SK-N-SH (cell line): ENCODE measurements at regions not wholly inside any gene's neighbourhood (a gene's known extent, or its start where the extent isn't known, plus 50 kb on each side); places are given as distances from the start of the nearest gene placed in this dataset.

Experiments
- CHD2 ChIP-seq: fragments of 150-350 bp; IDR thresholded peaks from 2 replicates; pipeline ENCODE4 v1.6.1; 2018; ENCODE audit warnings: low read length; ENCODE audit not compliant: partially characterized antibody
- EZH2phosphoT487 ChIP-seq: fragments of 200-600 bp; sonication (generic); IDR thresholded peaks from 2 replicates; pipeline ENCODE4 v1.6.1; 2017; ENCODE audit warnings: low read depth, mixed run types, mild to moderate bottlenecking, antibody characterized with exemption, moderate library complexity, borderline replicate concordance
- FOXM1 ChIP-seq: IDR thresholded peaks from 2 replicates; pipeline ENCODE4 v1.4.0; 2012; ENCODE audit warnings: low read depth, mild to moderate bottlenecking
- GABPA ChIP-seq: IDR thresholded peaks from 2 replicates; pipeline ENCODE4 v1.4.0; 2012; ENCODE audit warnings: low read depth, mild to moderate bottlenecking
- JUND ChIP-seq: IDR thresholded peaks from 2 replicates; pipeline ENCODE4 v1.4.0; 2012
- POLR2AphosphoS5 ChIP-seq: IDR thresholded peaks from 2 replicates; pipeline ENCODE4 v1.6.1; 2012; ENCODE audit warnings: low read depth, low read length
- TAF1 ChIP-seq: IDR thresholded peaks from 2 replicates; pipeline ENCODE4 v1.6.1; 2012; ENCODE audit warnings: low read depth, mild to moderate bottlenecking, low read length, moderate library complexity, borderline replicate concordance
- TEAD4 ChIP-seq: IDR thresholded peaks from 2 replicates; pipeline ENCODE4 v1.4.0; 2012; ENCODE audit warnings: mild to moderate bottlenecking, borderline replicate concordance; ENCODE audit not compliant: insufficient read depth
- TF ChIP-seq, protein P1 (sequence below): fragments of 200-600 bp; sonication (generic); IDR thresholded peaks from 2 replicates; pipeline ENCODE4 v1.6.1; 2017; ENCODE audit warnings: antibody characterized with exemption, mild to moderate bottlenecking, moderate library complexity
- TF ChIP-seq, protein P2 (sequence below): IDR thresholded peaks from 2 replicates; pipeline ENCODE4 v1.6.1; 2012; ENCODE audit warnings: mild to moderate bottlenecking, low read depth, low read length, moderate library complexity
- TF ChIP-seq, protein P3 (sequence below): IDR thresholded peaks from 2 replicates; pipeline ENCODE4; 2012
- TF ChIP-seq, protein P4 (sequence below): fragments of 150-350 bp; IDR thresholded peaks from 2 replicates; pipeline ENCODE4 v1.6.1; 2016; ENCODE audit warnings: mild to moderate bottlenecking, low read depth, low read length

DNA sequence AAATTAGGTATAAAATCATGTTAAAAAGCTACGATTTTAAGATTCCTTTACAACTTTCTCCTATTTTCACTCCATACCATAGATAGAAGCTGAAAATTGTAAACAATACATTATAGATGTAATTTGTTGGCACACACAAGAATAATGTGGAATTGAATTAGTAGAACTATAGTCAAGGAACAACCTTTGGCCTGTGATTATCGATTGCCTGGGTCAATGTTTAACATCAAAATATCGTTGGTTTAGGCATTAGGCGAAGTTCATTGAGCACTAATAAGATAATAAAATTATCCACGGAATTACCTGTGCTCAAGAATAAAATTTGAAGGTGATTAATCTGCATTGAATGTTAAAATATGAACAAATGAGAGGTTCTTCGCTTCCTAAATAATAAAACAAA is 455.1 kb upstream of the ZP4 start:
- TF ChIP-seq GABPA, result no peak
- no peak for TF ChIP-seq TEAD4
- TF ChIP-seq, protein P1, sequence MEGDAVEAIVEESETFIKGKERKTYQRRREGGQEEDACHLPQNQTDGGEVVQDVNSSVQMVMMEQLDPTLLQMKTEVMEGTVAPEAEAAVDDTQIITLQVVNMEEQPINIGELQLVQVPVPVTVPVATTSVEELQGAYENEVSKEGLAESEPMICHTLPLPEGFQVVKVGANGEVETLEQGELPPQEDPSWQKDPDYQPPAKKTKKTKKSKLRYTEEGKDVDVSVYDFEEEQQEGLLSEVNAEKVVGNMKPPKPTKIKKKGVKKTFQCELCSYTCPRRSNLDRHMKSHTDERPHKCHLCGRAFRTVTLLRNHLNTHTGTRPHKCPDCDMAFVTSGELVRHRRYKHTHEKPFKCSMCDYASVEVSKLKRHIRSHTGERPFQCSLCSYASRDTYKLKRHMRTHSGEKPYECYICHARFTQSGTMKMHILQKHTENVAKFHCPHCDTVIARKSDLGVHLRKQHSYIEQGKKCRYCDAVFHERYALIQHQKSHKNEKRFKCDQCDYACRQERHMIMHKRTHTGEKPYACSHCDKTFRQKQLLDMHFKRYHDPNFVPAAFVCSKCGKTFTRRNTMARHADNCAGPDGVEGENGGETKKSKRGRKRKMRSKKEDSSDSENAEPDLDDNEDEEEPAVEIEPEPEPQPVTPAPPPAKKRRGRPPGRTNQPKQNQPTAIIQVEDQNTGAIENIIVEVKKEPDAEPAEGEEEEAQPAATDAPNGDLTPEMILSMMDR, result no peak
- TF ChIP-seq JUND, result no peak
- TF ChIP-seq FOXM1, result no peak
- TF ChIP-seq, protein P2, sequence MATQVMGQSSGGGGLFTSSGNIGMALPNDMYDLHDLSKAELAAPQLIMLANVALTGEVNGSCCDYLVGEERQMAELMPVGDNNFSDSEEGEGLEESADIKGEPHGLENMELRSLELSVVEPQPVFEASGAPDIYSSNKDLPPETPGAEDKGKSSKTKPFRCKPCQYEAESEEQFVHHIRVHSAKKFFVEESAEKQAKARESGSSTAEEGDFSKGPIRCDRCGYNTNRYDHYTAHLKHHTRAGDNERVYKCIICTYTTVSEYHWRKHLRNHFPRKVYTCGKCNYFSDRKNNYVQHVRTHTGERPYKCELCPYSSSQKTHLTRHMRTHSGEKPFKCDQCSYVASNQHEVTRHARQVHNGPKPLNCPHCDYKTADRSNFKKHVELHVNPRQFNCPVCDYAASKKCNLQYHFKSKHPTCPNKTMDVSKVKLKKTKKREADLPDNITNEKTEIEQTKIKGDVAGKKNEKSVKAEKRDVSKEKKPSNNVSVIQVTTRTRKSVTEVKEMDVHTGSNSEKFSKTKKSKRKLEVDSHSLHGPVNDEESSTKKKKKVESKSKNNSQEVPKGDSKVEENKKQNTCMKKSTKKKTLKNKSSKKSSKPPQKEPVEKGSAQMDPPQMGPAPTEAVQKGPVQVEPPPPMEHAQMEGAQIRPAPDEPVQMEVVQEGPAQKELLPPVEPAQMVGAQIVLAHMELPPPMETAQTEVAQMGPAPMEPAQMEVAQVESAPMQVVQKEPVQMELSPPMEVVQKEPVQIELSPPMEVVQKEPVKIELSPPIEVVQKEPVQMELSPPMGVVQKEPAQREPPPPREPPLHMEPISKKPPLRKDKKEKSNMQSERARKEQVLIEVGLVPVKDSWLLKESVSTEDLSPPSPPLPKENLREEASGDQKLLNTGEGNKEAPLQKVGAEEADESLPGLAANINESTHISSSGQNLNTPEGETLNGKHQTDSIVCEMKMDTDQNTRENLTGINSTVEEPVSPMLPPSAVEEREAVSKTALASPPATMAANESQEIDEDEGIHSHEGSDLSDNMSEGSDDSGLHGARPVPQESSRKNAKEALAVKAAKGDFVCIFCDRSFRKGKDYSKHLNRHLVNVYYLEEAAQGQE, result no peak
- TF ChIP-seq POLR2AphosphoS5, result no peak
- TF ChIP-seq TAF1, result no peak
- TF ChIP-seq, protein P3, sequence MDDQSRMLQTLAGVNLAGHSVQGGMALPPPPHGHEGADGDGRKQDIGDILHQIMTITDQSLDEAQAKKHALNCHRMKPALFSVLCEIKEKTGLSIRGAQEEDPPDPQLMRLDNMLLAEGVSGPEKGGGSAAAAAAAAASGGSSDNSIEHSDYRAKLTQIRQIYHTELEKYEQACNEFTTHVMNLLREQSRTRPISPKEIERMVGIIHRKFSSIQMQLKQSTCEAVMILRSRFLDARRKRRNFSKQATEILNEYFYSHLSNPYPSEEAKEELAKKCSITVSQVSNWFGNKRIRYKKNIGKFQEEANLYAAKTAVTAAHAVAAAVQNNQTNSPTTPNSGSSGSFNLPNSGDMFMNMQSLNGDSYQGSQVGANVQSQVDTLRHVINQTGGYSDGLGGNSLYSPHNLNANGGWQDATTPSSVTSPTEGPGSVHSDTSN, result no peak
- no peak for TF ChIP-seq EZH2phosphoT487
- TF ChIP-seq, protein P4, sequence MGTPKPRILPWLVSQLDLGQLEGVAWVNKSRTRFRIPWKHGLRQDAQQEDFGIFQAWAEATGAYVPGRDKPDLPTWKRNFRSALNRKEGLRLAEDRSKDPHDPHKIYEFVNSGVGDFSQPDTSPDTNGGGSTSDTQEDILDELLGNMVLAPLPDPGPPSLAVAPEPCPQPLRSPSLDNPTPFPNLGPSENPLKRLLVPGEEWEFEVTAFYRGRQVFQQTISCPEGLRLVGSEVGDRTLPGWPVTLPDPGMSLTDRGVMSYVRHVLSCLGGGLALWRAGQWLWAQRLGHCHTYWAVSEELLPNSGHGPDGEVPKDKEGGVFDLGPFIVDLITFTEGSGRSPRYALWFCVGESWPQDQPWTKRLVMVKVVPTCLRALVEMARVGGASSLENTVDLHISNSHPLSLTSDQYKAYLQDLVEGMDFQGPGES, result no peak
- TF ChIP-seq CHD2, result no peak
